ENCODE measurements at regions not wholly inside any gene's neighbourhood (a gene's known extent, or its start where the extent isn't known, plus 50 kb on each side); places are given as distances from the start of the nearest gene placed in this dataset.
"Not testable (repeated sequence)": the region's sequence is repeated elsewhere in the genome, so short reads cannot be mapped to it uniquely, and the experiment has no call there.

GRCh38 chr6:86731631-86732030 lies 205.7 kb upstream of the HTR1E start:
- not testable (repeated sequence) for DNase-seq (ENCODE audit: low read depth in 2 of 2)

- DNase-seq (ENCODE audit: low read depth in 2 of 2) = not testable (repeated sequence)
These were observed 206.6 kb upstream of the HTR1E start for GRCh38 chr6:86730772-86731171.

- DNase-seq (ENCODE audit: low read depth in 2 of 2) = no peak
These were observed 207.1 kb upstream of the HTR1E start for GRCh38 chr6:86730216-86730615.

GRCh38 chr6:86728976-86729375 lies 208.4 kb upstream of the HTR1E start:
- no peak for DNase-seq (ENCODE audit: low read depth in 2 of 2)

GRCh38 chr6:86724695-86725094 lies 212.6 kb upstream of the HTR1E start:
- no peak for DNase-seq (ENCODE audit: low read depth in 2 of 2)

- no peak for DNase-seq (ENCODE audit: low read depth in 2 of 2)
These were observed 213.6 kb upstream of the HTR1E start for GRCh38 chr6:86723729-86724128.

- DNase-seq (ENCODE audit: low read depth in 2 of 2) = no peak
These were observed 214.2 kb upstream of the HTR1E start for GRCh38 chr6:86723151-86723550.

GRCh38 chr6:86722131-86722530 lies 215.2 kb upstream of the HTR1E start:
- DNase-seq (ENCODE audit: low read depth in 2 of 2) = no peak

GRCh38 chr6:86715676-86716075 lies 221.7 kb upstream of the HTR1E start:
- DNase-seq (ENCODE audit: low read depth in 2 of 2) = no peak

GRCh38 chr6:86712039-86712438 lies 225.3 kb upstream of the HTR1E start:
- DNase-seq (ENCODE audit: low read depth in 2 of 2) = no peak

- DNase-seq (ENCODE audit: low read depth in 2 of 2) = no peak
These were observed 229.7 kb upstream of the HTR1E start for GRCh38 chr6:86707545-86708120.

GRCh38 chr6:86706449-86706848 lies 230.9 kb upstream of the HTR1E start:
- no peak for DNase-seq (ENCODE audit: low read depth in 2 of 2)

- not testable (repeated sequence) for DNase-seq (ENCODE audit: low read depth in 2 of 2)
These were observed 236.1 kb upstream of the HTR1E start for GRCh38 chr6:86701228-86701627.

- DNase-seq (ENCODE audit: low read depth in 2 of 2) = no peak
These were observed 250.8 kb upstream of the HTR1E start for GRCh38 chr6:86686496-86686895.

- no peak for DNase-seq (ENCODE audit: low read depth in 2 of 2)
These were observed 252.0 kb upstream of the HTR1E start for GRCh38 chr6:86685230-86685797.

GRCh38 chr6:86683132-86683908 lies 254.0 kb upstream of the HTR1E start:
- DNase-seq (ENCODE audit: low read depth in 2 of 2) = no peak

- no peak for DNase-seq (ENCODE audit: low read depth in 2 of 2)
These were observed 255.0 kb upstream of the HTR1E start for GRCh38 chr6:86682297-86682696.

GRCh38 chr6:86681140-86681539 lies 256.2 kb upstream of the HTR1E start:
- DNase-seq (ENCODE audit: low read depth in 2 of 2) = not testable (repeated sequence)

- not testable (repeated sequence) for DNase-seq (ENCODE audit: low read depth in 2 of 2)
These were observed 265.2 kb upstream of the HTR1E start for GRCh38 chr6:86672125-86672524.

- no peak for DNase-seq (ENCODE audit: low read depth in 2 of 2)
These were observed 280.1 kb upstream of the HTR1E start for GRCh38 chr6:86657192-86657591.

- DNase-seq (ENCODE audit: low read depth in 2 of 2) = no peak
These were observed 308.2 kb upstream of the HTR1E start for GRCh38 chr6:86629123-86629522.

GRCh38 chr6:86619428-86619827 lies 317.9 kb upstream of the HTR1E start:
- DNase-seq (ENCODE audit: low read depth in 2 of 2) = no peak

- DNase-seq (ENCODE audit: low read depth in 2 of 2) = no peak
These were observed 322.0 kb upstream of the HTR1E start for GRCh38 chr6:86615299-86615698.
